Lower leg skin (tissue), 4 donors: ENCODE measurements at regions not wholly inside any gene's neighbourhood (a gene's known extent, or its start where the extent isn't known, plus 50 kb on each side); places are given as distances from the start of the nearest gene placed in this dataset.

Experiments used
- DNase-seq, 2 donors: peaks; one replicate each; pipeline ENCODE4 v3.0.0-alpha.2; 2019; ENCODE audit warnings: low spot score in 2 of 2
- H3K4me3 ChIP-seq: fragments of 200-600 bp; sonication (generic); 2 replicates; pipeline ENCODE4 v1.5.1; 2017; ENCODE audit warnings: mild to moderate bottlenecking, low read depth; ENCODE audit not compliant: poor library complexity, severe bottlenecking
- POLR2A ChIP-seq, 2 donors: fragments of 450-650 bp; IDR thresholded peaks; one replicate each; pipeline ENCODE4 v1.6.1; 2016 to 2017; ENCODE audit warnings: antibody characterized with exemption in 2 of 2, mild to moderate bottlenecking in 1 of 2, moderate library complexity in 1 of 2
- WGBS, 2 donors: methylation state at CpG; one replicate each; pipeline ENCODE4 v1.1.5; 2018; 5-methylcytosine and 5-hydroxymethylcytosine counted together
- intact Hi-C: fragments of 100-400 bp; cut with DNase I; formaldehyde crosslinking; loops from one replicate; pipeline ENCODE4 v1.15.0; 2023; ENCODE audit warnings: low total_unique reads
- TF ChIP-seq, protein P1 (sequence below), 3 donors: fragments of 450-650 bp; IDR thresholded peaks; one replicate each; pipeline ENCODE4 v1.5.1; 2016; ENCODE audit warnings: antibody characterized with exemption in 3 of 3, mild to moderate bottlenecking in 3 of 3, moderate library complexity in 2 of 3

GRCh38 chr12:107356266-107356936, 263.1 kb upstream of the CRY1 start:
- WGBS, 2 donors, result 71 to 76% methylated on average over 7 of the region's 7 CpGs
- intact Hi-C loops, result no loop called here
- no peak overlapping the region for H3K4me3 ChIP-seq
- TF ChIP-seq, protein P1, sequence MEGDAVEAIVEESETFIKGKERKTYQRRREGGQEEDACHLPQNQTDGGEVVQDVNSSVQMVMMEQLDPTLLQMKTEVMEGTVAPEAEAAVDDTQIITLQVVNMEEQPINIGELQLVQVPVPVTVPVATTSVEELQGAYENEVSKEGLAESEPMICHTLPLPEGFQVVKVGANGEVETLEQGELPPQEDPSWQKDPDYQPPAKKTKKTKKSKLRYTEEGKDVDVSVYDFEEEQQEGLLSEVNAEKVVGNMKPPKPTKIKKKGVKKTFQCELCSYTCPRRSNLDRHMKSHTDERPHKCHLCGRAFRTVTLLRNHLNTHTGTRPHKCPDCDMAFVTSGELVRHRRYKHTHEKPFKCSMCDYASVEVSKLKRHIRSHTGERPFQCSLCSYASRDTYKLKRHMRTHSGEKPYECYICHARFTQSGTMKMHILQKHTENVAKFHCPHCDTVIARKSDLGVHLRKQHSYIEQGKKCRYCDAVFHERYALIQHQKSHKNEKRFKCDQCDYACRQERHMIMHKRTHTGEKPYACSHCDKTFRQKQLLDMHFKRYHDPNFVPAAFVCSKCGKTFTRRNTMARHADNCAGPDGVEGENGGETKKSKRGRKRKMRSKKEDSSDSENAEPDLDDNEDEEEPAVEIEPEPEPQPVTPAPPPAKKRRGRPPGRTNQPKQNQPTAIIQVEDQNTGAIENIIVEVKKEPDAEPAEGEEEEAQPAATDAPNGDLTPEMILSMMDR (IDR thresholded peaks at IDR 0.05), result no peak
- no peak for TF ChIP-seq POLR2A (IDR thresholded peaks at IDR 0.05)
- DNase-seq, result no peak

DNA sequence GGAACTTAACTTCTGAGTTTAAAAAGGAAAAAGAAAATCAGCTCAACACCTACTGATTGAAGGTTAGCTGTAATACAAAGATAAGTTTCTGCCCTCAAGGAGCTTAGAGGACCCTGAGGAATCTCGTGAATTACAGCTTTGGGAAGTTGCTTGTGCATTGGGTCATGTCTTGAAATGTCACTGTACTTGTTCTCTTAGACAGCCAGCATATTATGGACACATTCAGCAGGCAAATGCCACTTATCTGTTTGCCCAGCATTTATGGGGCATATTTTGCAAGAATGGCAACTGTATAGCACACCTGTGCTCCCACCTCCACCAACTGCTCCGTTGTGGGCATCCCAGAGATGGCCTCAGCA, 263.6 kb upstream of the CRY1 start:
- 82 to 87% methylated on average over 2 of the region's 2 CpGs for WGBS, 2 donors
- H3K4me3 ChIP-seq, result no peak overlapping the region
- DNase-seq, result no peak
- intact Hi-C loops, result no loop called here
- no peak for TF ChIP-seq POLR2A (IDR thresholded peaks at IDR 0.05)
- TF ChIP-seq, protein P1 (IDR thresholded peaks at IDR 0.05), result no peak

DNA sequence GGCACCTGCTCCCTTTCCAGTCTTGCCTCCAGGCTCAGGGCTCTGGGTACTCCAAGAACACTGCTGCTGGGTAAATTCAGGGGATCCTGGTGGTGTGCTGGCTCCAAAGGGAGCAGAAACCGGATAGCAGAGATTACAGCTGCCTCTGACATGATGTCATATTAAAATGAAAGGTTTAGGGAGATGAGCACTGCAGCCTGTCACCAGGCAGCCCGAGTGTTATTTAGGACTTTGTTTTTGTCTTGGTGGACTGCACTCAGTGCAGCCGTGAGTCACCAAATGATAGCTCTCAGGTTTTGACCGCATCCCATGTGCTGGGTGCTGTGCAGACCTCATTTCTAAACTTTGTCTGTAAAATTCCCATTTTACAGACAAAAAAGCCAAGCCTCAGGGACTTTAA, 266.0 kb upstream of the CRY1 start:
- no peak for DNase-seq
- WGBS, 2 donors, result 36 to 38% methylated on average over 4 of the region's 4 CpGs
- H3K4me3 ChIP-seq, result no peak overlapping the region
- intact Hi-C loops, result loop anchor here (1.0 kb wide), 1 partner anchor 48 kb away; no protein-coding TSS in a partner anchor
- TF ChIP-seq POLR2A (IDR thresholded peaks at IDR 0.05), result no peak
- TF ChIP-seq, protein P1 (IDR thresholded peaks at IDR 0.05), result no peak

GRCh38 chr12:107360033-107360432, 266.7 kb upstream of the CRY1 start:
- H3K4me3 ChIP-seq, result no peak overlapping the region
- TF ChIP-seq POLR2A (IDR thresholded peaks at IDR 0.05), result no peak
- TF ChIP-seq, protein P1 (IDR thresholded peaks at IDR 0.05), result no peak
- DNase-seq, result no peak
- intact Hi-C loops, result no loop called here

DNA sequence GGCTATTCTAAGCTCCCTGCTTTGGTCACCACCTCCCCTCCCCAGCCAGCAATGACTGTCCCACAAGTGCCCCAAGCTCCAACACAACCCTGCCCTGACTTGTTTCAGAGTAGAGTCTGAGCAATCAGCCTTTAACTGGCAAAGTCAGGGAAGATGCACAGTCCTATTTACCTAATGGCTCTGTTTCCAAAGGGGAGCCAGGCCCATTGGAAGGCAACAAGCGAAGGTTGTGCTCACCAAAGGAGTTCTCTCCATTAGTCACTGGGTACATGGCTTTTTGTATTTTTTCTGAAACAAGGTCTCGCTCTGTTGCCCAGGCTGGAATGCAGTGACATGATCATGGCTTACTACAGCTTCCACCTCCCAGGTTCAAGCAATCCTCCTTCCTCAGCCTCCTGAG, 267.1 kb upstream of the CRY1 start:
- TF ChIP-seq, protein P1 (IDR thresholded peaks at IDR 0.05), result no peak
- no peak for TF ChIP-seq POLR2A (IDR thresholded peaks at IDR 0.05)
- WGBS, 2 donors, result 84 to 88% methylated on average over 2 of the region's 2 CpGs
- no peak for DNase-seq
- intact Hi-C loops, result no loop called here
- H3K4me3 ChIP-seq, result no peak overlapping the region

DNA sequence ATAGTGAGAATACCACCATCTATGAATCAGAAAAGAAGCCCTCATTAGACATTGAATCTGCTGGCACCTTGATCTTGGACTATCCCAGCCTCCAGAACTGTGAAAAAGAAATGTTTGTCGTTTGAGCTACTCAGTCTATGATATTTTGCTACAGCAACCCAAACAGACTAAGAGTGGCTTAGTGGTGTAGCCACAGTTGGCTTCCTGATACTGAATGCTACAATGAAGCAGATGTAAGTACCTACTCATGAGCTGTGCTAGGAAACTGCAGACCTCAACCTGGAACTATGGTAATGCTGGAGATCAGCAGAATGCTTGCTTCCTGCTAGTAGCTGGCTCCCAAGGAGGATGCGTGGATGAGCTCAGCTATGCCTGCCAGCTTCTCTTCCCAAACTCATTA, 268.6 kb upstream of the CRY1 start:
- 81 to 90% methylated on average over 2 of the region's 2 CpGs for WGBS, 2 donors
- no peak overlapping the region for H3K4me3 ChIP-seq
- no peak for TF ChIP-seq POLR2A (IDR thresholded peaks at IDR 0.05)
- TF ChIP-seq, protein P1 (IDR thresholded peaks at IDR 0.05), result no peak
- no peak for DNase-seq
- intact Hi-C loops, result no loop called here
